GM12872 (cell line): ENCODE measurements at regions not wholly inside any gene's neighbourhood (a gene's known extent, or its start where the extent isn't known, plus 50 kb on each side); places are given as distances from the start of the nearest gene placed in this dataset.

Experiments used
- TF ChIP-seq, protein P1 (sequence below): IDR thresholded peaks from 3 replicates; pipeline ENCODE4 v1.5.1; 2011; ENCODE audit warnings: low read depth, mild to moderate bottlenecking, low read length, moderate library complexity; ENCODE audit not compliant: insufficient read depth

DNA sequence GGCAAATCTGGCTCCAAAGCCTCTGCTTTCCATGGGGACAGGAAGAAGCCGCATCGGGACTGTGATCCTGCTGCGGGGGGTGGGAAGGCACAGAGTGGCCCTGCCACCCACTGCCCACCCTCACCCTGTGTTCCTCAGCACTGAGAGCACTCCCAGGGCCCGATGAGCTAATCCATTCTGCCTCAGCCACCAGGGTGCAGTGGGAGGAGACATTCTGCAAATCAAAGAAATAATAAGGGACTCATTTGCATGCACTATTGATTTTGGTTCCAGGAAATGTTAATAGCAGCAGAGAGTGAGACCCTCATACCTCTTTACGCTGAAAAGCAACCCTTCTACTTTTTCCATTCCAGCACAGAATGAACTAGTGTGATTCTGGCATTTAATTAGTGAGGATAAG is 572.8 kb downstream of the INHBA start:
- TF ChIP-seq, protein P1, sequence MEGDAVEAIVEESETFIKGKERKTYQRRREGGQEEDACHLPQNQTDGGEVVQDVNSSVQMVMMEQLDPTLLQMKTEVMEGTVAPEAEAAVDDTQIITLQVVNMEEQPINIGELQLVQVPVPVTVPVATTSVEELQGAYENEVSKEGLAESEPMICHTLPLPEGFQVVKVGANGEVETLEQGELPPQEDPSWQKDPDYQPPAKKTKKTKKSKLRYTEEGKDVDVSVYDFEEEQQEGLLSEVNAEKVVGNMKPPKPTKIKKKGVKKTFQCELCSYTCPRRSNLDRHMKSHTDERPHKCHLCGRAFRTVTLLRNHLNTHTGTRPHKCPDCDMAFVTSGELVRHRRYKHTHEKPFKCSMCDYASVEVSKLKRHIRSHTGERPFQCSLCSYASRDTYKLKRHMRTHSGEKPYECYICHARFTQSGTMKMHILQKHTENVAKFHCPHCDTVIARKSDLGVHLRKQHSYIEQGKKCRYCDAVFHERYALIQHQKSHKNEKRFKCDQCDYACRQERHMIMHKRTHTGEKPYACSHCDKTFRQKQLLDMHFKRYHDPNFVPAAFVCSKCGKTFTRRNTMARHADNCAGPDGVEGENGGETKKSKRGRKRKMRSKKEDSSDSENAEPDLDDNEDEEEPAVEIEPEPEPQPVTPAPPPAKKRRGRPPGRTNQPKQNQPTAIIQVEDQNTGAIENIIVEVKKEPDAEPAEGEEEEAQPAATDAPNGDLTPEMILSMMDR: no peak

DNA sequence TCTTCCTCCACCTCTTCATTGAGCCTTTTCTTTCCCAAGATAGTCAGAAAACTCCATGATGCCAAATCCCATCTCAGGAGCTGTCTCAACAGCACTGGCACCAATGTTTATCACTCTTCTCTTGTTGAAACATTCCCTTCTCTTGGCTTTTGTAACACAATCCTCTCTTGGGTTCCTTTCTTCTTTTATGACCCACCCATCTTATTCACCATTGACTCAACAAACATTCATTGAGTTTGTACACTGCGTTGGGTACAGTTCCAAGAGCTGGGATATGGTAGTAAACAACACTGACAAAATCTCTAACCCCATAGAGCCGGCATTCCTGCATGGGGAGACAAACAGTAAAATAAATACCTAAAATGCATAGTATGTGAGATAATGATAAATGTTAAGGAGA is 577.5 kb downstream of the INHBA start:
- TF ChIP-seq, protein P1: no peak

DNA sequence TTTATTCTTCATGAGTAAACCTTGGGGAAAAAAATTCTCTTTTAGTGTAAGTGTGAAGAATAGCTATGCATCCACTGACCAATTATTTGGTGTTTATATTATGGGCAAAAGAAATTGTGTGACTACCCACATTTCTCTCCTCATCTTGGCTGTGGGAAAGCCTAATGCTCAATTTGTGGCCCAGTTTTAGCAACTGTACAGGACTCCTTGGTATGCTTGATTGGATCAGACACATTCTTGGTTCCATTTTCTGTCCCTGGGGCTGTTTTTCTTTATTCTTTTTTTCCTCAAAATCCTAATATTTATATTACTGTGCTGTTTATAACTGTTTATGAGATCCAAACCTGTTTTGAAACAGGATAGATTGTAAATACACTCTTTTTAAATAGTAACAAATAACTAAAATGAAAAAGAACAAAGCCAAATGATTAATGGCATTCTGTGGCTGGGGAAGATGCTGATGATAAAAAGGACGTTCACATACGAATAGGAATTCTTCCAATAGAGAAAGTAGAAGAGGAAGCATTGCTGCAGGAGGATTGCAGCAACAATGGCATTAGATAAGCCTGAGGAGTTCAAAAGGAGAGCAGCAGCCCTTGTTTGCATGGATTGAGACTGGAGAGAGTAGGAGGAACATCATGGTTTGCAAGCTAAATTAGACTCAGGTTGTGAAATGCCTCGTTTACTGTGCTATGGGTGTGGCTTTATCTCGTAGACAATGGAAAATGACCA is 580.5 kb downstream of the INHBA start:
- TF ChIP-seq, protein P1: no peak

DNA sequence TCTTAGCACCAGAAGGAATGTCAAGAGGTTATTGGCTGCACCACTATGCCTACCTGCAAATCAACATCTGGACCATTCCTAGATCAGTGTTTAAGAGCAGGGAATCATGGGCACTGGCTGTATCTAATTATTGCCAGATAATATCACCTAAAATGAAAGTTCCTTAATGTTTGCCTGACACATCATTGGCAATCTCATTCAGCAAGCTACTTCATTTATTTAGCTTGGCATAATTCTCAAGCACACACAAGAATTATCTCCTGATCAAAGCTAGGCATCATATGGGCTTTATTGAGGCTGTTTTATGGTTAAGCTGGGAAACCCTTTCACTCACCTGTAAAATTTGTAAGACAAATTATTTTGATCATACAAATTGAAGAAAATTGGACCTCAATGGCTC is 581.7 kb downstream of the INHBA start:
- TF ChIP-seq, protein P1: no peak

DNA sequence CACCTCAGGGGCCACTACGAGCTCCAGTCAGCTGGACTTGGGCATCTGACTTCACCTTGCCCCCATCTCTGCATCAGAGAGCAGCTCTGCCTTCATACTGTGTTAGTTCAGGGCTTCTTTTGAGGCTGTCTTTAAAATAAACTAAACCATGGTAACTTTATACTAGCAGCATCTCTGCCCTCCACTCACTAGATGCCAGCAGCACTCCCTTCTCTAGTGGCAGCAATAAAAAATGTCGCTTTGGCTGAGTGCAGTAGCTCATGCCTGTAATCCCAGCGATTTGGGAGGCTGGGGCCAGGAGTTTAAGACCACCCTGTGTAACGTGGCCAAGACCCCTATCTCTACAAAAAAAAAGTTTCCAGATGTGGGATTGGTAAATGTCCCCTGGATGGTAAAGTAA is 584.4 kb downstream of the INHBA start:
- TF ChIP-seq, protein P1: no peak

DNA sequence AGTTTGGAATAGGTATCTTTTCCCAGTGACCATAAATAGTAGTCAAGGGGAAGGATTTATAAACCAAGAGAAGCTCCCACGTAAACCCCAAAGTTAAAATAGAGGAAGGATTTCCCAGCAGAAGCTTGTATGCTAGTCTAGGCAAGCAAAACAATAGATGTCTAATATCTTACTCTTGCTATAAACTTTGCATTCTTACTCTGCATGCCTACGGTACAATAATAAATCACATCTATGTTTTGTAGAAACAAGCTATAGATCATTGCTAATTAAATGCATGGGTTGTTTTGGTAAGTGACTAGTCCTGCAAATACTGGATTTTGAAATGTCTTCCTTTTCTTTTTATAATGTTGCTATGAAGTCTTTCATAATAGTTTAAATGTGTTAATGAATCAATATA is 585.5 kb downstream of the INHBA start:
- TF ChIP-seq, protein P1: no peak

DNA sequence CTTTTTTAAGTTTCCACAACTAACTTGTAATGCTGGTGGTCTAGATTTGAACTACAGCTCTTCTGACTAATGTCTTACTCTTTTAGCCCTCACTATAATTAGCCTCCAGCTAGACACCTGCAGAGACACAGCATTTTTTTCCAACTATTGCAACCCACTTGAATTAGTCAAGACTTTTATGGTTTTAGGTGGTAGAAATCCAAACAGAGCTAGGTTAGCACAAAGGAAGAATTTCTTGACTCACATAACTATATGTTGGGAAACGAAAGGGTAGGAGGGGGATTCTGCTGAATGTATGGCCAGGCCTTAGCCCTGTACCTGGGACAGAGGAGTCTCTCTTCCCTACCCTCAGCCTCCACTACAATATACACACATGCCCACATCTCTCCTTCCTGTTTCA is 586.1 kb downstream of the INHBA start:
- TF ChIP-seq, protein P1: no peak

DNA sequence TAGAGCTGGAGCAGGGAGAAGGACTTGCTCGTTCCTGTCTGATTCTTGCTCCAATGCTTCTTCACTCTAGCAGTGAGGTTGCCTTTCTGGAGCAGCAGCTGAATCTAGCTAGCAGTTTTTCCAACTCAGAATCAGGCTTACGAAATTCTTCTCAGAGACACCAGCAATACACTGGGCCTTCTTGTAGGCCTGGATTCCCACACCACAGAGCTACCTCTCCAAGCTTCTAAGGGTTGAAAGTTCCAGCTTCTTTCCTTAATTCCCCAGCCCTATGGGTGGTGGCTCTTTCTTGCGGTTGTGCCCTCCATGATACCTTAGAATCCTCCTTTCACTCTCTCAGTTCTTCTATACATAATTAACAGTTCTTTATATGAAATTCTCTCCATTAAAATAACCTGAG is 586.6 kb downstream of the INHBA start:
- TF ChIP-seq, protein P1: no peak
